A549 (cell line): ENCODE measurements at regions not wholly inside any gene's neighbourhood (a gene's known extent, or its start where the extent isn't known, plus 50 kb on each side); places are given as distances from the start of the nearest gene placed in this dataset.

ENCODE experiments used
- BHLHE40 ChIP-seq: IDR thresholded peaks from 2 replicates; pipeline ENCODE4 v1.6.1; 2012; ENCODE audit warnings: low read depth, low read length, inconsistent platforms
- POLR2A ChIP-seq: IDR thresholded peaks from 2 replicates; pipeline ENCODE4 v1.6.1; 2012; ENCODE audit warnings: mild to moderate bottlenecking, low read length
- RAD21 ChIP-seq, 2 experiments: fragments of >200 bp in 1 of 2; sonication (Bioruptor Twin) in 1 of 2; formaldehyde crosslinking in 1 of 2; IDR thresholded peaks in 1 of 2; conservative IDR thresholded peaks in 1 of 2; 2 replicates in 1 of 2; 3 replicates in 1 of 2; pipeline ENCODE4 v1.6.1; 2012 to 2018; ENCODE audit warnings: inconsistent platforms in 1 of 2
- TF ChIP-seq, protein P1 (sequence below): fragments of >200 bp; sonication (Bioruptor Twin); formaldehyde crosslinking; IDR thresholded peaks from 3 replicates; pipeline ENCODE4 v1.5.1; 2016
- TF ChIP-seq, protein P2 (sequence below): fragments of 200-600 bp; sonication (generic); IDR thresholded peaks from 2 replicates; pipeline ENCODE4 v1.6.1; 2016; ENCODE audit warnings: antibody characterized with exemption, mild to moderate bottlenecking, moderate library complexity

DNA sequence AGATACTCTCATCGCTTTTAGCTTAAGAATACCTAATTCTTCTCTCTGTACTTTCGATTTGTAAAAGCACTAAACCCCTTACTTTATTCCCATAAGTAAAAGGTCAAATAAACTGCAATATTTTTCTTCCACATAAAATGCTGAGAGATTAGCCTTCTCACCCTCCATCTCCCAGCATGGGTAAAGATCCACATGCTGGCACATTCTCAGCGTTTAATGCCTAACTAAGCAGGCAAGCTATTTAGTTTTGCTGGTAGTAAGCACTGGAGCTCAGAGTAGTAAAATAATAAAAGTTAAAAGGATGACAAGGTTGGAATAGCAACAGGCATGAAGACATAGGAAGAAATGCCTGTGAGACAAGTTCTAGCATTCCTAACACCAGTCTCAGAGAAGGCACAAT is 65.9 kb upstream of the NEBL start:
- TF ChIP-seq, protein P1, sequence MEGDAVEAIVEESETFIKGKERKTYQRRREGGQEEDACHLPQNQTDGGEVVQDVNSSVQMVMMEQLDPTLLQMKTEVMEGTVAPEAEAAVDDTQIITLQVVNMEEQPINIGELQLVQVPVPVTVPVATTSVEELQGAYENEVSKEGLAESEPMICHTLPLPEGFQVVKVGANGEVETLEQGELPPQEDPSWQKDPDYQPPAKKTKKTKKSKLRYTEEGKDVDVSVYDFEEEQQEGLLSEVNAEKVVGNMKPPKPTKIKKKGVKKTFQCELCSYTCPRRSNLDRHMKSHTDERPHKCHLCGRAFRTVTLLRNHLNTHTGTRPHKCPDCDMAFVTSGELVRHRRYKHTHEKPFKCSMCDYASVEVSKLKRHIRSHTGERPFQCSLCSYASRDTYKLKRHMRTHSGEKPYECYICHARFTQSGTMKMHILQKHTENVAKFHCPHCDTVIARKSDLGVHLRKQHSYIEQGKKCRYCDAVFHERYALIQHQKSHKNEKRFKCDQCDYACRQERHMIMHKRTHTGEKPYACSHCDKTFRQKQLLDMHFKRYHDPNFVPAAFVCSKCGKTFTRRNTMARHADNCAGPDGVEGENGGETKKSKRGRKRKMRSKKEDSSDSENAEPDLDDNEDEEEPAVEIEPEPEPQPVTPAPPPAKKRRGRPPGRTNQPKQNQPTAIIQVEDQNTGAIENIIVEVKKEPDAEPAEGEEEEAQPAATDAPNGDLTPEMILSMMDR, result no peak
- TF ChIP-seq RAD21 (conservative IDR thresholded peaks at IDR 0.05 in 1 of 2, IDR thresholded peaks at IDR 0.05 in 1 of 2) (no peak), POLR2A (no peak), BHLHE40 (no peak)
- TF ChIP-seq, protein P2, sequence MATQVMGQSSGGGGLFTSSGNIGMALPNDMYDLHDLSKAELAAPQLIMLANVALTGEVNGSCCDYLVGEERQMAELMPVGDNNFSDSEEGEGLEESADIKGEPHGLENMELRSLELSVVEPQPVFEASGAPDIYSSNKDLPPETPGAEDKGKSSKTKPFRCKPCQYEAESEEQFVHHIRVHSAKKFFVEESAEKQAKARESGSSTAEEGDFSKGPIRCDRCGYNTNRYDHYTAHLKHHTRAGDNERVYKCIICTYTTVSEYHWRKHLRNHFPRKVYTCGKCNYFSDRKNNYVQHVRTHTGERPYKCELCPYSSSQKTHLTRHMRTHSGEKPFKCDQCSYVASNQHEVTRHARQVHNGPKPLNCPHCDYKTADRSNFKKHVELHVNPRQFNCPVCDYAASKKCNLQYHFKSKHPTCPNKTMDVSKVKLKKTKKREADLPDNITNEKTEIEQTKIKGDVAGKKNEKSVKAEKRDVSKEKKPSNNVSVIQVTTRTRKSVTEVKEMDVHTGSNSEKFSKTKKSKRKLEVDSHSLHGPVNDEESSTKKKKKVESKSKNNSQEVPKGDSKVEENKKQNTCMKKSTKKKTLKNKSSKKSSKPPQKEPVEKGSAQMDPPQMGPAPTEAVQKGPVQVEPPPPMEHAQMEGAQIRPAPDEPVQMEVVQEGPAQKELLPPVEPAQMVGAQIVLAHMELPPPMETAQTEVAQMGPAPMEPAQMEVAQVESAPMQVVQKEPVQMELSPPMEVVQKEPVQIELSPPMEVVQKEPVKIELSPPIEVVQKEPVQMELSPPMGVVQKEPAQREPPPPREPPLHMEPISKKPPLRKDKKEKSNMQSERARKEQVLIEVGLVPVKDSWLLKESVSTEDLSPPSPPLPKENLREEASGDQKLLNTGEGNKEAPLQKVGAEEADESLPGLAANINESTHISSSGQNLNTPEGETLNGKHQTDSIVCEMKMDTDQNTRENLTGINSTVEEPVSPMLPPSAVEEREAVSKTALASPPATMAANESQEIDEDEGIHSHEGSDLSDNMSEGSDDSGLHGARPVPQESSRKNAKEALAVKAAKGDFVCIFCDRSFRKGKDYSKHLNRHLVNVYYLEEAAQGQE, result no peak
